Posterior cingulate gyrus (tissue), 11 donors: ENCODE measurements at regions not wholly inside any gene's neighbourhood (a gene's known extent, or its start where the extent isn't known, plus 50 kb on each side); places are given as distances from the start of the nearest gene placed in this dataset.
A peak's percentile ranks its signal among the peaks of the same experiment; 100 is the strongest.
"Not testable (repeated sequence)": the region's sequence is repeated elsewhere in the genome, so short reads cannot be mapped to it uniquely, and the experiment has no call there.

Experiments
- DNase-seq, 10 donors: peaks; one replicate each; pipeline versions ENCODE4 v3.0.0 to v3.0.0-alpha.2; 2020 to 2021; ENCODE audit warnings: mixed read lengths in 3 of 10
- intact Hi-C: fragments of 100-400 bp; cut with DNase I; formaldehyde crosslinking; loops from one replicate; pipeline ENCODE4 v1.15.1; 2023

DNA sequence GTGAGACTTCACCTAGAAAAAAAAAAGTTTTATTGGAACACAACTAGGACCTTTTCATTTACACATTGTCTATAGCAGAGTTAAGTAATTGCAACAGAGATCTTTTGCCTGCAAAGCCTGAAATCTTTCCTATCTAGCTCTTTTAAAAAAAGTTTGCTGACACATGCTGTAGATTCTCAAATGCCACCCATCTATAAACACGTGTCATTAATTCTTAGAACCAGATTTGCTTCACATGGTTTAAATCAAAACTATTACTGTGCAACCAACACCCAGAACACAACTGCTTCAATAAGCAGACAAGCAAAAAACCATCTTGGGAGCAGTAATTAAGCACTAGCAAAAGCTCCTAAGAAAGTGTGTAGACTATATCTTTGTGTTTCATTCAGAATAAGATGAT, 55.0 kb downstream of the OXSM start:
- DNase-seq = no peak
- intact Hi-C loops = loop anchor here (5.0 kb wide), 1 partner anchor 867 kb away; no protein-coding TSS in a partner anchor

GRCh38 chr3:25846282-25846681, 56.4 kb downstream of the OXSM start:
- intact Hi-C loops = loop anchor here (5.0 kb wide), 1 partner anchor 866 kb away; no protein-coding TSS in a partner anchor
- no peak for DNase-seq

GRCh38 chr3:25849091-25849490, 59.2 kb downstream of the OXSM start:
- intact Hi-C loops = loop anchor here (5.0 kb wide), 1 partner anchor 863 kb away; no protein-coding TSS in a partner anchor
- DNase-seq = no peak

DNA sequence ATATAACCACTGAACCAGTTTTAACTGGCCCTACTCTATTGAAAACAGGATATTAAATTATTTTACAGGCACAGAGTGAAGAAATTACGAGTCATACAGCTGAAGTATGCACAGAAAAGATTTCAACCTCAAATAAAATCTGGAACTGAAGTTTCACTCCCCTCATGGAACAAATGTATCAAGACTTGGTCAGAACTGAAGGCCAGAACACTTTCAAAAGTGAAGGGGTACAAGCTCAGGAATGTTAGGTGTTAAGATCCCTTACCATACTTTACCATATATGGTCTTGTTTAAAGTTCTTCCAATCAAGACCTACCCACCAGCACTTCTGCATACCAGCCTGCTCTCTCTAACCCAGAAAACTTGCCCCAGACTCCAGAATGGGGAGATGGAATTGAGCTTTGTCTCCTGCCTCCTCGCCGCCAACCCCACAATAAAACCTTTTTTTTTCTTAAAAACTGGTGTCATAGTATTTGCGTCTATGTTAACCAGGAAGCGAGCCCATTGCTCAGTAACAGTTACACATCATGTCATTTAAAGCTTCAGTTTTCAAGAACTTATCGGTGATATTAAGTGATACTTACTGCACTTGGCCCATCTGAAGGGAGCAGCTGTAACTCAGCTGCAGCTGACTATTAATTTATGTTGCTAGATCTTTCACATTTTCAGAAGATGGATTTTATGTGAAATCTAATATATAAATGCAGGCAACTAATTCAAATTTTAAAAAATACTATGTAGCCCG, 59.9 kb downstream of the OXSM start:
- intact Hi-C loops = loop anchor here (5.0 kb wide), 1 partner anchor 862 kb away; no protein-coding TSS in a partner anchor
- no peak for DNase-seq

DNA sequence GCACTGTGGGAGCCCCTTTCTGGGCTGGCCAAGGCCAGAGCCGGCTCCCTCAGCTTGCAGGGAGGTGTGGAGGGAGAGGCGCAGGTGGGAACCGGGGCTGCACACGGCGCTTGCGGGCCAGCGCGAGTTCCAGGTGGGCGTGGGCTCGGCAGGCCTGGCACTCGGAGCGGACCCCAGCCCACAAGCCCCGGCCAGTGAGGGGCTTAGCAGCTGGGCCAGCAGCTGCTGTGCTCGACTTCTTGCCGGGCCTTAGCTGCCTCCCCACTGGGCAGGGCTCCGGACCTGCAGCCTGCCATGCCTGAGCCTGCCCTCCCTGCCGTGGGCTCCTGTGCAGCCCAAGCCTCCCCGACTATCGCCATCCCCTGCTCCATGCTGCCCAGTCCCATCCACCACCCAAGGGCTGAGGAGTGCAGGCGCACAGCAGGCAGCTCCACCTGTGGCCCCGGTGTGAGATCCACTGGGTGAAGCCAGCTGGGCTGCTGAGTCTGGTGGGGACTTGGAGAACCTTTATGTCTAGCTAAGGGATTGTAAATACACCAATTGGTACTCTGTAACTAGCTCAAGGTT, 61.9 kb downstream of the OXSM start:
- intact Hi-C loops = not testable (repeated sequence)
- peak in 1 of 10 donors; percentile 60 for DNase-seq

DNA sequence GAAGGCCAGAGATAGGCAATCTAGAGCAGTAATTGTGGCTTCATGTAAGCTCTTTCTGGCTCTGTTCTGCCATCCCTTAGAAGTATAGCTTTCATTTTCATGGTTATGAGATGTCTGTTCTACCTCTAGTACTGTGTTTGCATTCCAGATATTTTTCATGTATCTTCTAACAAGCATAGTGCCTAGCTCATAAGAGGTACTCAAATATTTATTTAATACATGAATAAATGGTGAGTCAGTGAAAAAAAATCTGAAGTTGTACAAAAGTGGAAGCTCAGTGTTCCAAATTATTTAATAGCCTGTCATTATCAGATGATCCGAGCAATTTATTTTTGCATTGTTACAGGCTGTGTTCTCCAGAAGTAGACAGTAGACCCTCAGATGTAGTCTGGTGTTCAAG, 64.3 kb downstream of the OXSM start:
- intact Hi-C loops = no loop called here
- DNase-seq = no peak

DNA sequence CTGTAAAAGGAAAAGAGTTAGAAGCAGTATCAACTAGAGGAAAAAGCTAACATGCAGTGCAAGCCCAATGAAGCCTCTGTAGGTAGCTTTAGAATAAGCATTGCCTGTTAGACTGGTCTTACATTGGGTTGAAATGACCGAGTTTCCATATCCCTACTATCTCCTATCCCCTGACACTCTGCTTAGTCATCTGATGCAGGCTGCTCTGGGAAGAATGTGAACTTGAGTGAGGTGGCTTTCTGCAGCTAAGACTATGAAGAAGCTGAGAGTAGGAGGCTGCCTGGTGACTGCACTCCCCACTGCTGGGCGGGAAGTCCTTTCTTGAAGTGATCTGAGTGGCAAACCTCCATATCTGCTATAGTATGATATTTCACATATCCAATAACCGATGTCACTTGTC, 64.7 kb downstream of the OXSM start:
- DNase-seq = peak in 1 of 10 donors; percentile 64
- intact Hi-C loops = loop anchor here (5.0 kb wide), 1 partner anchor 192 kb away; the partner anchor contains the start of gene TOP2B

DNA sequence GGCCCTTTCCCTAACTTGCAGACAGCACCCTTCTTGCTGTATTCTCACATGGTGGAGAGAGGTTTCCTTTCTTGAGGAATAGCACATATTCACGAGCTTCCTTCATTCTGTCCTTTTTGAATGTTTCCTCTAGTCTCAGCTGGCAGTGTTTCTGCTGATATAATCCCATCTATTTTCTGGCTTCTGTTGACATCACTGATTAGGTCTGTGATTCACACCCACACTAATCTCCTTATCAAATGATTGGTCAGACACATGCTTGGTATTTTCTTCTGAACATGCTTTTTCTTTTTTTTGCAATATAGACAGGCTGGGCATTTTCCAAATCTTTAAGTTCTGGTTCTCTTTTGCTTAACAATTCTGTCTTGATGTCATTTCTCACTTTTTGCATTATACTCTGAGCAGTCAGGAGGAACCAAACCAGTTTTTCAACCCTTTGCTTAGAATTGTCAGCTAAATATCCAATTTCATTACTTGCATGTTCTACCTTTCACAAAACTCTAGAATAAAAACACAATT, 65.4 kb downstream of the OXSM start:
- no peak for DNase-seq
- intact Hi-C loops = loop anchor here (5.0 kb wide), 1 partner anchor 193 kb away; the partner anchor contains the start of gene TOP2B

DNA sequence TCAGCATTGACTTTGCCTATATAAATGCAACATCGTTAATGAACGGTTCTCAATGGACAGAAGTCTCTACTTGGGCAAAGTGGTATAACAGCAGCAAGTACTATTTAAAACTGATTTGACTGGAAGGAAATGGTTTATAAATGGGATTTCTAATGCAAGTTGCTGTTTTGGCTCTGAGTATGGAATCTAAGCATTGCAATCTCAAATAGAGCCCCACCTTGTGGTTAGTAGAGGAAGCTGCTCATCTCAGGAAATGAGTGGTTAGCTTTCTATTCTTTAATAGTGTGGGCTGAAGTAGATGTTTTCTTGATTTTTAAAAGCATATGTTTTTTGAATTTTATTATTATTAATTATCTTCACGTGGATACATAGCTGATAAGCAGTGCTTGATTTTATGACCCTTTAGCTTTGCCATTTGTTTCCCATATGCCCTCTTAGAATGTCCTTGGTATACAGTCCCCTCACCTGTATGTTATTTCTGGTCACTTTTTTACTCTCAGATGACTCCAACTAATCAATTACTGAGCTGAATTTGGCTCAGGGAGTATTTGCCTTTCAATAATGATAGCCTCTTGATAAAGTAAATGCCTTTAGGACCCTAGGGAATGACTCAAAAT, 67.1 kb downstream of the OXSM start:
- DNase-seq = no peak
- intact Hi-C loops = loop anchor here (1.0 to 5.0 kb wide), 2 partner anchors 195 to 209 kb away; partner anchors contain the start of gene TOP2B

DNA sequence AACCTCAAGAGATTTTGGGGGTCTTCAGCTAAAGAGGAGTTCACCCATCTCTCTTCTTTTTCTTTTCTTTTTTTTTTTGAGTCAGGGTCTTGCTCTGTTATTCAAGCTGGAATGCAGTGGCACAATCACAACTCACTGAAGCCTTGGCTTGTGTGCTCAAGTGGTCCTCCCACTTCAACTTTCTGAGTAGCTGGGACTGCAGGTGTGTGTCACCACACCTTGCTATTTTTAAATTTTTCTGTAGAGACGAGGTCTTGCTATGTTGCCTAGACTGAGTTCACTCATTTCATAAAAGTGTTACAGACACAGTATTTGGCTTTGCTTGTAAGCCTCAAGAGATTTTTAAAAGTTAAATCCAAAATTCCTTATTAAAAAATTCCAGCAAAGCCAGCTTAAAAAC, 71.7 kb downstream of the OXSM start:
- intact Hi-C loops = no loop called here
- DNase-seq = no peak

DNA sequence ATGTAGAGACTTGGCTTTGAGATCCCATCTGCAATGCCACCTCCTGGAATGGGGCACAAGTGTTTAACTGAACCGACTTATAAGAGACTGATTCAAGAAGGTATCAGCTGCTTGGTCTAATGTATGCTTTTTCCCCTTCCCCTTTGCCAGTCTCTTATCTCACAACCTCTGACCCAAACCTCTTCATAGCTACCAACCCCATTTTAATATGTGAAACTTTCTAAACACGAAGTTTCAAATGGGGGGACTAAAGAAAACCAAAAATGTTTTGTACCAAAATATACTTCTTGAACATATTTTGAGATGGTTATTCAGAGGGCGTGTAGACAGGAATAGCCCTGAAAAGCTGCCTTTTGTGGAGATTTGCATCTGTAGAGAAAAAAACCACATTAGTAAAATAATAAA, 73.1 kb downstream of the OXSM start:
- no peak for DNase-seq
- intact Hi-C loops = no loop called here

- intact Hi-C loops = no loop called here
- DNase-seq = no peak
Observed at GRCh38 chr3:25863416-25863959, 73.6 kb downstream of the OXSM start.

- intact Hi-C loops = no loop called here
- no peak for DNase-seq
Observed at GRCh38 chr3:25870452-25870851, 80.6 kb downstream of the OXSM start.

GRCh38 chr3:25872200-25872877, 82.4 kb downstream of the OXSM start:
- no peak for DNase-seq

DNA sequence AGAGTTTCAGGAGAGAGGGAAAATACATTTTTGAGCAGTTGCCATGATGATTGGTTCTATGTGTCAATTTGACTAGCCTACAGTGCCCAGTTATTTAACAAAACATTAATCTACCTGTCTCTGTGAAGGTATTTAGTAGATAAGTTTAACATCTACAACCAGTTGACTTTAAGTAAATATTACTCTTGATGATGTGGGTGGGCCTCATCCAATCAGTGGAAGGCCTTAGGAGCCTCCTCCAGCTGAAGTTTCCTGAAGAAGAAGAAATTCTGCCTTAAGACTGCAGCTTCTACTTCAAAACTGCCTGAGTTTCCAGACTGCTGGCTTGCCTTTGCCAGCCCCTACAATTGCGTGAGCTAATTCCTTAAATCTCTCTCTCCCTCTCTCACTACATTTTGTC, 93.6 kb downstream of the OXSM start:
- intact Hi-C loops = no loop called here
- no peak for DNase-seq

More at GRCh38 chr3:25872200-25872877, 82.4 kb downstream of the OXSM start:
- intact Hi-C loops = no loop called here

DNA sequence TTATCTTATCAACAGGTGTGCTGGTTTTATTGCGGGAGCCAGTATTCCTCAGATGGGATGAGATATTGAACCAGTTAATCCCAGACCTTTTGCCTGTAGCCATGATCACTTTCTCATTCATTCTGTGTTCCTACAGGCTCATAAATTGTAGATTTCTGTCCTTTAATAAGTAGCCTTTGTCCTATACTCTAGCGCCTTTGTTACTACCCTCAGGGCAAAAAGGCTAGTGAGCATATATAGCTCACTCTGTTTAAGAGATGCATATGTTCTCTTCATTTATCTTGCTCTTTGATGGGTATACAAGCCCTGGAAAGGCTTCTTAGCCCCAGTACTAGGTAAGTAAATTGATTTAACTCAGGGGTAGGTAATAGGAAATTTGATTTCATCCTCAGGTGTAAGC, 95.1 kb downstream of the OXSM start:
- no peak for DNase-seq
- intact Hi-C loops = no loop called here

- DNase-seq = no peak
- intact Hi-C loops = no loop called here
Observed at GRCh38 chr3:25885544-25885943, 95.7 kb downstream of the OXSM start.

GRCh38 chr3:25887907-25888306, 98.0 kb downstream of the OXSM start:
- intact Hi-C loops = no loop called here

GRCh38 chr3:25888892-25889524, 99.1 kb downstream of the OXSM start:
- no peak for DNase-seq
- intact Hi-C loops = no loop called here

More at GRCh38 chr3:25887907-25888306, 98.0 kb downstream of the OXSM start:
- no peak for DNase-seq

- DNase-seq = no peak
- intact Hi-C loops = no loop called here
Observed at GRCh38 chr3:25889525-25889917, 99.6 kb downstream of the OXSM start.
